CD14-positive monocyte (primary cell): ENCODE measurements at regions not wholly inside any gene's neighbourhood (a gene's known extent, or its start where the extent isn't known, plus 50 kb on each side); places are given as distances from the start of the nearest gene placed in this dataset.
A peak's percentile ranks its signal among the peaks of the same experiment; 100 is the strongest.

Experiments
- DNase-seq, 3 donors: peaks; one replicate each; pipeline ENCODE4 v3.0.0-alpha.2; 2011 to 2022
- H2AFZ ChIP-seq: 2 replicates; pipeline ENCODE4 v1.6.0; 2012; ENCODE audit warnings: mild to moderate bottlenecking, low read depth, low read length, inconsistent platforms; ENCODE audit not compliant: insufficient read depth, poor library complexity, severe bottlenecking
- H3K27ac ChIP-seq, 2 donors: 1 replicate in 1 of 2; 2 replicates in 1 of 2; pipeline ENCODE4 v1.5.1; 2012 to 2013; ENCODE audit warnings: low read length in 2 of 2, control low read depth in 1 of 2, inconsistent platforms in 1 of 2, low read depth in 1 of 2, mild to moderate bottlenecking in 1 of 2
- H3K27me3 ChIP-seq, 2 donors: one replicate each; pipeline versions ENCODE4 v1.6.0 to v1.6.1; 2011 to 2013; ENCODE audit warnings: low read length in 2 of 2; ENCODE audit not compliant: control insufficient read depth in 2 of 2, insufficient read depth in 2 of 2
- H3K36me3 ChIP-seq, 2 donors: replicated peaks in 1 of 2; 1 replicate in 1 of 2; 2 replicates in 1 of 2; pipeline versions ENCODE4 v1.5.1 to v1.6.1; 2012 to 2013; ENCODE audit warnings: low read length in 2 of 2, control low read depth in 1 of 2, inconsistent platforms in 1 of 2, mild to moderate bottlenecking in 1 of 2; ENCODE audit not compliant: insufficient read depth in 2 of 2, control insufficient read depth in 1 of 2
- H3K4me1 ChIP-seq, 2 donors: 1 replicate in 1 of 2; 2 replicates in 1 of 2; pipeline versions ENCODE4 v1.5.1 to v1.6.1; 2012 to 2013; ENCODE audit warnings: low read length in 2 of 2, control low read depth in 1 of 2, inconsistent platforms in 1 of 2, mild to moderate bottlenecking in 1 of 2, moderate library complexity in 1 of 2; ENCODE audit not compliant: insufficient read depth in 2 of 2, control insufficient read depth in 1 of 2
- H3K4me2 ChIP-seq: replicated peaks from 2 replicates; pipeline ENCODE3; 2012; ENCODE audit warnings: low read length, moderate library complexity, mild to moderate bottlenecking; ENCODE audit not compliant: poor library complexity, severe bottlenecking; ENCODE audit errors: extremely low read depth
- H3K4me3 ChIP-seq, 3 experiments: fragments of 200-600 bp in 1 of 3; sonication (generic) in 1 of 3; replicated peaks in 1 of 3; 1 replicate in 2 of 3; 2 replicates in 1 of 3; pipeline ENCODE4 v1.5.1; 2011 to 2013; ENCODE audit warnings: low read length in 3 of 3, mild to moderate bottlenecking in 3 of 3, control low read depth in 2 of 3, low read depth in 2 of 3, inconsistent platforms in 1 of 3, moderate library complexity in 1 of 3
- H3K79me2 ChIP-seq: 2 replicates; pipeline ENCODE4 v1.6.0; 2012; ENCODE audit warnings: mild to moderate bottlenecking, control low read depth, inconsistent platforms, low read length, moderate library complexity; ENCODE audit not compliant: insufficient read depth
- H3K9ac ChIP-seq: 2 replicates; pipeline ENCODE4 v1.6.0; 2017; ENCODE audit warnings: low read length, mild to moderate bottlenecking; ENCODE audit not compliant: insufficient read depth, poor library complexity, severe bottlenecking
- H3K9me3 ChIP-seq, 2 donors: replicated peaks in 1 of 2; 1 replicate in 1 of 2; 2 replicates in 1 of 2; pipeline versions ENCODE4 v1.5.1 to v1.6.1; 2012 to 2013; ENCODE audit warnings: low read length in 2 of 2, control low read depth in 1 of 2; ENCODE audit not compliant: control insufficient read depth in 1 of 2, insufficient read depth in 1 of 2
- H4K20me1 ChIP-seq: 2 replicates; pipeline ENCODE4 v1.6.0; 2012; ENCODE audit warnings: mild to moderate bottlenecking, low read length, control low read depth, moderate library complexity; ENCODE audit not compliant: insufficient read depth
- H3K27ac Mint-ChIP-seq, 7 donors: one replicate each; pipeline ENCODE4 v1.8.0; 2020; ENCODE audit warnings: mild to moderate bottlenecking in 7 of 7, mixed read lengths in 7 of 7, moderate library complexity in 6 of 7, inconsistent platforms in 2 of 7
- H3K27me3 Mint-ChIP-seq, 3 donors: one replicate each; pipeline ENCODE4 v1.8.0; 2021 to 2022; ENCODE audit warnings: low read depth in 3 of 3, mild to moderate bottlenecking in 3 of 3, mixed read lengths in 3 of 3, moderate library complexity in 3 of 3, inconsistent platforms in 1 of 3
- H3K36me3 Mint-ChIP-seq, 2 donors: one replicate each; pipeline ENCODE4 v1.8.0; 2020; ENCODE audit warnings: mixed read lengths in 2 of 2, inconsistent platforms in 1 of 2, mild to moderate bottlenecking in 1 of 2
- H3K4me1 Mint-ChIP-seq: one replicate; pipeline ENCODE4 v1.8.0; 2020; ENCODE audit warnings: mild to moderate bottlenecking, mixed read lengths
- H3K4me3 Mint-ChIP-seq, 2 donors: one replicate each; pipeline ENCODE4 v1.8.0; 2020; ENCODE audit warnings: mild to moderate bottlenecking in 2 of 2, mixed read lengths in 2 of 2, moderate library complexity in 1 of 2
- H3K9me3 Mint-ChIP-seq, 7 donors: one replicate each; pipeline ENCODE4 v1.8.0; 2020 to 2022; ENCODE audit warnings: mixed read lengths in 7 of 7, mild to moderate bottlenecking in 6 of 7, moderate library complexity in 6 of 7, inconsistent platforms in 2 of 7
- WGBS: methylation state at CpG from one replicate; pipeline ENCODE4 v1.1.5; 2013; ENCODE audit warnings: missing lambda C conversion rate; ENCODE audit not compliant: insufficient coverage; 5-methylcytosine and 5-hydroxymethylcytosine counted together
- intact Hi-C, 2 donors: fragments of 100-400 bp; cut with micrococcal nuclease; formaldehyde crosslinking; loops; one replicate each; pipeline versions ENCODE4 v1.15.0 to v1.15.1; 2023
- TF ChIP-seq, protein P1 (sequence below): fragments of 200-600 bp; IDR thresholded peaks from one replicate; pipeline ENCODE4 v1.8.0; 2022; ENCODE audit warnings: antibody characterized with exemption, mild to moderate bottlenecking

DNA sequence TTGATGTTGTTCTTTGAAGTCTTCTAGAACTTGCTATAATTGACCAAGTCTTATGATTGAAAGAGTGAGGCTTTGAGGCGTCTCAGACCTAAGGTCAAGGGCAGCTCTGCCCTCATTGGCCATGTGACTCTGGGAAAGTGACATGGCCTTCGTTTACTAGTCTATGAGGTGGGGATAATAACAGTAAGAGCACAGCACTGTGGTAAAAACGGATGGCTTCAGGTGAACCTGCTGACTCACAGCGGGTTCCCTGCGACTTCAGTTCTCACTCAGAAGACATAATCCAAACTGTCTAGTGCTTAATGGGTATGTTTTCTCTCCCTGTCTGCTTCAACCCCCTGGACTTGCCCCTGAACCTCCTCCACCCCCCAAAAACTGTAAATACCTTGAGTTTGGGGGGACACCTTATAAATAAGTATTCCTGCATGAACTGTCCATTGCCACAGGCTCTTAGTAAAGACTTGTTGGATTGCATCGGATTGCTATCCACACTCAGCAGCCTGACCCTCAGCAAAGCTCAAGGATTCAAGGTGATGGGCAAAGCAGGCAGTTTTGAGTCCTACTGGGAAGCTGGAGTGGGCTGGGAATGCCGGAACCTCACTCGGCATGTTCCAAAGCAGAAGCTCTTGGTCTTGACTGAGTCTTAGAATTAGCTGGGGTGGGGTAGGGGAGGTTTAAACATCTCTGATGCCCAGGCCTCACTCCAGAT lies 304.6 kb downstream of the KLF6 start:
- peaks cover 3 to 5% of the 10 kb centered on the region in 2 donors for H3K36me3 Mint-ChIP-seq

DNA sequence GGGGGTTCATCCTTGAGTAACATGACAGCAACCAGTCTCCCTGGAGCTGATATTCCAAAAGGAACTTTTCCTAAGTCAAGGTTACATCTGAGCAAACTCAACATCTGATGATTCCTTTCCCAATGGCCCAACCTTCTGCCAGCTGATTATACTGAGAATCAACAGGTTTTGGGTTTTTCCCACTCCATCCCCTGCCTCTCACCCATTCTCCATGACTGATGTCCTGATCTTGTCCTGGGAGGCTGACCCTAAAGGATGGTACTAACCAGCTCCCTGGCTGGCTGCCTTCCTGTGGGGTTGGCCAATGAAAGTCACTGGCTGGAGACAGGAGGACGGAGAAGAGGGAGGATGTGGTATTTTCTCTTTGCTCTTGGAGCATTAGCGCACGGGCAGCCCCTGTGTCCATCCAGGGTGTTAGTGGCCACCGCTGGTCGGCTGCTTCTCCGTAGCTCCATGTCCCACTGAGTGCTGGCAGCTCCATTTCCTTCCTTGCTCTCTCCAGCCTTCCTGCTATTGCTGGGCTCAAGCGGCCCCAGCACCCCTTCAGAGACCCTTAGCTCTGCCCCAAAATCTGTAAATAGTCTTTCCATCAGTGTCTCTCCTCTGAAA lies 306.2 kb upstream of the PITRM1 start:
- Histone ChIP-seq H2AFZ (no peak overlapping the region), H3K4me1 (peaks cover 10 to 24% of the 10 kb centered on the region in 2 donors), H3K79me2 (no peaks in the 10 kb centered on the region), H3K27ac (no peak overlapping the region), H3K27me3 (no peaks in the 10 kb centered on the region), H3K9me3 (no peaks in the 10 kb centered on the region), H4K20me1 (no peaks in the 10 kb centered on the region), H3K4me3 (no peak overlapping the region), H3K4me2 (no peak overlapping the region), H3K36me3 (no peaks in the 10 kb centered on the region), H3K9ac (no peak overlapping the region)
- no peak overlapping the region for H3K4me3 Mint-ChIP-seq
- intact Hi-C loops = no loop called here
- peaks cover 0 to 2% (median 0%) of the 10 kb centered on the region in 7 donors for H3K9me3 Mint-ChIP-seq
- 84% methylated on average over 4 of the region's 7 CpGs for WGBS
- TF ChIP-seq, protein P1, sequence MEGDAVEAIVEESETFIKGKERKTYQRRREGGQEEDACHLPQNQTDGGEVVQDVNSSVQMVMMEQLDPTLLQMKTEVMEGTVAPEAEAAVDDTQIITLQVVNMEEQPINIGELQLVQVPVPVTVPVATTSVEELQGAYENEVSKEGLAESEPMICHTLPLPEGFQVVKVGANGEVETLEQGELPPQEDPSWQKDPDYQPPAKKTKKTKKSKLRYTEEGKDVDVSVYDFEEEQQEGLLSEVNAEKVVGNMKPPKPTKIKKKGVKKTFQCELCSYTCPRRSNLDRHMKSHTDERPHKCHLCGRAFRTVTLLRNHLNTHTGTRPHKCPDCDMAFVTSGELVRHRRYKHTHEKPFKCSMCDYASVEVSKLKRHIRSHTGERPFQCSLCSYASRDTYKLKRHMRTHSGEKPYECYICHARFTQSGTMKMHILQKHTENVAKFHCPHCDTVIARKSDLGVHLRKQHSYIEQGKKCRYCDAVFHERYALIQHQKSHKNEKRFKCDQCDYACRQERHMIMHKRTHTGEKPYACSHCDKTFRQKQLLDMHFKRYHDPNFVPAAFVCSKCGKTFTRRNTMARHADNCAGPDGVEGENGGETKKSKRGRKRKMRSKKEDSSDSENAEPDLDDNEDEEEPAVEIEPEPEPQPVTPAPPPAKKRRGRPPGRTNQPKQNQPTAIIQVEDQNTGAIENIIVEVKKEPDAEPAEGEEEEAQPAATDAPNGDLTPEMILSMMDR = no peak
- no peak for DNase-seq
- H3K36me3 Mint-ChIP-seq = peaks cover 5% of the 10 kb centered on the region in 2 donors
- H3K27ac Mint-ChIP-seq = peak overlapping the region in 1 of 7 donors; percentile 35
- H3K4me1 Mint-ChIP-seq = peaks cover 22% of the 10 kb centered on the region
- peaks cover 0 to 9% (median 2%) of the 10 kb centered on the region in 3 donors for H3K27me3 Mint-ChIP-seq

More for the DNA sequence above, 304.6 kb downstream of the KLF6 start:
- no peaks in the 10 kb centered on the region for H3K79me2 ChIP-seq
- intact Hi-C loops = loop anchor here in 1 of 2 donors (10.0 kb wide), 1 partner anchor 644 kb away; no protein-coding TSS in a partner anchor
- no peaks in the 10 kb centered on the region for H4K20me1 ChIP-seq
- H2AFZ ChIP-seq = no peak overlapping the region
- Mint-ChIP-seq H3K9me3 (peaks cover 0 to 2% (median 0%) of the 10 kb centered on the region in 7 donors), H3K27ac (peak overlapping the region in 1 of 7 donors; percentile 58), H3K4me3 (no peak overlapping the region), H3K27me3 (peaks cover 0 to 9% (median 2%) of the 10 kb centered on the region in 3 donors), H3K4me1 (peaks cover 37% of the 10 kb centered on the region)
- H3K4me2 ChIP-seq = no peak overlapping the region
- H3K36me3 ChIP-seq = no peaks in the 10 kb centered on the region
- no peaks in the 10 kb centered on the region for H3K9me3 ChIP-seq
- H3K4me1 ChIP-seq = peaks cover 26 to 40% of the 10 kb centered on the region in 2 donors
- TF ChIP-seq, protein P1 = no peak
- H3K4me3 ChIP-seq = no peak overlapping the region
- no peak for DNase-seq
- 100% methylated on average over 3 of the region's 8 CpGs for WGBS
- no peak overlapping the region for H3K27ac ChIP-seq
- no peak overlapping the region for H3K9ac ChIP-seq
- no peaks in the 10 kb centered on the region for H3K27me3 ChIP-seq
